GM19395 (cell line): ENCODE measurements at regions not wholly inside any gene's neighbourhood (a gene's known extent, or its start where the extent isn't known, plus 50 kb on each side); places are given as distances from the start of the nearest gene placed in this dataset.

ENCODE experiments used
- ATAC-seq: cut with Tn5 transposase; IDR thresholded peaks from one replicate; pipeline ENCODE4 v1.9.1; 2021; ENCODE audit warnings: mild to moderate bottlenecking, moderate library complexity; ENCODE audit not compliant: unreplicated experiment

- no peak for ATAC-seq
These were observed 183.9 kb upstream of the GHITM start for GRCh38 chr10:83955406-83955805.

- no peak for ATAC-seq
These were observed 182.0 kb upstream of the GHITM start for GRCh38 chr10:83957168-83957947.

- ATAC-seq = no peak
These were observed 180.0 kb upstream of the GHITM start for GRCh38 chr10:83959328-83959727.

GRCh38 chr10:83960125-83960524 lies 179.2 kb upstream of the GHITM start:
- ATAC-seq = no peak

DNA sequence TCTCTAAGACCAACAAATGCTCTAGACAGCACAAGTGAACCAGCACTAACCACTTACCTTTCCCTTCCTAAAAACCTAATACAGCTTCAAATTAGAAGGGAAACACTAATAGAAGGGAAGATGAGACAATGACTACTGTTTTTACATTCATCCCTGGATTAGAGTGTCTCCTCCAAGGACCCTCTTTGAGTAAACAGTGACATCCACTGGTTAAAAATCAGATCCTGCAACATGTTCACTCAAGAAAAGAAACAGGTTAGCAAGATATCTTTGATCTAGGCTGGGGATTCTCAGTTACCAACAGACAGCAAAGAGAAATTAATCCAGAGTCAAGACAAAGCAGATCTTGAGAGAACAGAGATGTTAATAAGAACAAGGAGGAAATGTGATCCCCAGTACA lies 177.7 kb upstream of the GHITM start:
- no peak for ATAC-seq

GRCh38 chr10:83963446-83963845 lies 175.9 kb upstream of the GHITM start:
- ATAC-seq = no peak

DNA sequence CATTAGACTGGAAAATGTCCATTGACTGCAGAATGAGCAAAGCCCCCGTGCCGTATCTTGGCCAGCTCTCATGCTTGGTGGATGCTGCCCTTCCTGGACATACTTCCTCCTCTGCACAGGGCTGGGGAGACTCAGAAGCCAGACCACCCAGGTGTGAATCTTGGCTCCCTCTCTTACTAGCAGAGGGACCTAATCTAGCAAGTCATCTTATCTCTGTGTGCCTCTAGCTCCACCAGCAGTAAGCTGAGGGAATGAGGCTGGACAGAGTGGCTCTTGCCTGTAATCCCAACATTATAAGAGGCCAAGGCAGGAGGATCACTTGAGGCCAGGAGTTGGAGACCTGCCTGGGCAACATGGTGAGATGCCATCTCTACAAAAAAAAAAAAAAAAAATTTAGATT lies 173.8 kb upstream of the GHITM start:
- no peak for ATAC-seq

GRCh38 chr10:83968052-83968451 lies 171.3 kb upstream of the GHITM start:
- no peak for ATAC-seq

- ATAC-seq = no peak
These were observed 160.5 kb upstream of the GHITM start for GRCh38 chr10:83978681-83979383.

GRCh38 chr10:83982812-83983211 lies 156.5 kb upstream of the GHITM start:
- no peak for ATAC-seq

- no peak for ATAC-seq
These were observed 155.6 kb upstream of the GHITM start for GRCh38 chr10:83983578-83984255.

- no peak for ATAC-seq
These were observed 155.1 kb upstream of the GHITM start for GRCh38 chr10:83984256-83984640.

DNA sequence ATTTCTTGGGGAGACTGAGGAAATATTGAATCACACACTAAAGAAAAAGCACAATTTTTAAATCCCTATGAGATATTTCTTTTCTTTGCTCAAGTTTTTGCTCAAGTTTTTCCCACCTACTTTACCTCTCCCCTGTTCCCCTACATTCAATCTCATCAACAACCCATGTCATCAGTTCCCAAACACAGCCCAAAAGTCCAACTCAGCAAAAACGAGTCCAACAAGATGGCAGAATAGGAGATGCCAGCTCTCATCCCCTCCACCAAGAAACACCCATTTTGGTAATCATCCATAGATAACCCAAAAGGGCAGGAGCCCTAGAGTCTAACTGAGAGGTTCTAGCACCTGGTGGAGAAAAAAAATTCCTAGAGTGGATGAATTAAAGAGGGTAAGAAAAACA lies 152.5 kb upstream of the GHITM start:
- no peak for ATAC-seq

DNA sequence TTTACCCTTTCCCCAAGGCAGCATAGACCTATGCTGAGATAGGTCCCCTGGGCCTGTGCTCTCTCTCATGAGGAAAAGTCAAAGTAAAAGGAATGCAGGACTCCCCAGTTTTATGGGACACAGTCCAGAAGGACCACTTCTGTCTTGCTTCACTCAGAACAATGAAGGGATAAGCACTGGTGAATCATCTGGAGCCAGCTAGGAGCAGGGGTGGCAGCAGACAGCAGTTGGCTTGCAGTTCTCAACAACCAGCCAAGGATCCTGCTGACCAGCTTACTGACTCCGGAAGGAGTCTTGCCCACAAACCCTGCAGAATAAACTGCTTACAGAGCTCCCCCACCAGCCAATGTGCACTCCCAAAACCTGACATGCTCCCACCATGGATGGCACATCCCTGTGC lies 152.1 kb upstream of the GHITM start:
- no peak for ATAC-seq

DNA sequence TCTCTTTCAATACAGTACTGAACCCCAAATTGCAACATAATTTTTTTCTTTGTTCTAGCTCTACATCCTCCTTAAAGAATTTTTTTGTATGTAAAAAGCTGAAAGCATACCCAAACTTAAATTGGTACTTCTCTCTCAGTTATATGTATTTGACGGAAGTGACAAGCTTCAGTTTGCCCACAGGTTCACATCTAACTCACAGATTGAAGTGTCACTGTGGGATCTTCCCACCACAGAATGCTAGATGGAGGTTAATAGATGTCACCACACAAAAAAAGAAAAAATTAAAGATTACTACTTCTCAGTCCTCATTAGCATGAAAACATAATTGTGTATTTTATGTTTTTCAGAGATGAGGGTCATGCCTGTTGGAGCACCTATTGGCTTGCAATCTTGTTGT lies 150.9 kb upstream of the GHITM start:
- ATAC-seq = no peak

GRCh38 chr10:83990126-83990525 lies 149.2 kb upstream of the GHITM start:
- ATAC-seq = peak; percentile 95

DNA sequence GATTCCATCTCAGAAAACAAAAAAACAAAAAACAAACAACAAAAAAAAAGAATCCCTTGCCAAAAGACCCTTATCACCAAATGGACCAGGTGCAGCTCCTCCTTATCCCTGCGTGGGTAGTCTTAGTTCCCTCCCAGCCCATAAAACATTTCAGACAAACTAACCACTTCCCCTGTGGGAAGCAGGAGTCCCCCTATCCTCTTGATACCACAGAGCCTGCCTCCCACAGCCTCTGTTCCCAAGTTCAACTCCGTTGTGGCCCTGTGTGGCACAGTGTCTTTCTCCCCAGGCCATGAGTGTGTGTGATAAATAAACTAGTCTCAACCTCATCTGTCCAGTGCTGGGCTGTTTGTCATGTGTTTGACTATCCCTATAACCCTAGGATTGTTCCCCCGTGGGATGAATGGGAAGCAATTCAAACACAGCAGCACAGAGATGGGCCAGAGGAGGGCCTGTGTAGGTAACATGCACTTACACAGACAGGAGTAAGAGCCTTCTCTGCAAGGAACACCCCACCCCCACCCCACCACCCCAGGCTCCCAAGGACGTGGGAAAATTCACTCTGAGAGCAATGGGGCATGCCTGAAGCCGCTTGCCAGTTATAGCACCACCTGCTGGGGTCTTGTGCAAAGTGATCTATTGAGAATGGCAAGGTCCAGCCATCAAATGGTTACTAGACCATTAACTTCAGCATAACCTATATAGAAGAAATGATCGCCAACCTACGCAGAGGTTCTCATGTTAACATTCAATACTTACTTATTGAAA lies 147.1 kb upstream of the GHITM start:
- peak; percentile 37 for ATAC-seq

DNA sequence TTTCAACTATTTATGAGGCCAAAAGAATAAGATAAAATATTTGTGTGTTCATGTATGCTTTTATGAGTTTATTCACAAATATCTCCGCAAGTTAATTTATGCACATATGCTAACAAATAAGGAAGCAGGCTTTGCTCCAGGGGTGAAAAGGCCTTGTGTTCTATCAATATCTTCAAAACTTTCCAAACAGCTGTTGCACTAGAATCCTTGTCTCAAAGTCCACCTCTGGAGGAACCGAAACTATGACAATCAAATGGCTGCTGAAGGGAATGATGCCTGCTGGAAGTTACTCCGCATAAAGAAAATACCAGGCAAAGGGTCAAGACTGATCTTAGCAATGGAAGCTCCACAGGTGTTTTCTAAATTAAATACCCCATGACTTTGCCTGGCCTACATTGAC lies 145.0 kb upstream of the GHITM start:
- no peak for ATAC-seq

DNA sequence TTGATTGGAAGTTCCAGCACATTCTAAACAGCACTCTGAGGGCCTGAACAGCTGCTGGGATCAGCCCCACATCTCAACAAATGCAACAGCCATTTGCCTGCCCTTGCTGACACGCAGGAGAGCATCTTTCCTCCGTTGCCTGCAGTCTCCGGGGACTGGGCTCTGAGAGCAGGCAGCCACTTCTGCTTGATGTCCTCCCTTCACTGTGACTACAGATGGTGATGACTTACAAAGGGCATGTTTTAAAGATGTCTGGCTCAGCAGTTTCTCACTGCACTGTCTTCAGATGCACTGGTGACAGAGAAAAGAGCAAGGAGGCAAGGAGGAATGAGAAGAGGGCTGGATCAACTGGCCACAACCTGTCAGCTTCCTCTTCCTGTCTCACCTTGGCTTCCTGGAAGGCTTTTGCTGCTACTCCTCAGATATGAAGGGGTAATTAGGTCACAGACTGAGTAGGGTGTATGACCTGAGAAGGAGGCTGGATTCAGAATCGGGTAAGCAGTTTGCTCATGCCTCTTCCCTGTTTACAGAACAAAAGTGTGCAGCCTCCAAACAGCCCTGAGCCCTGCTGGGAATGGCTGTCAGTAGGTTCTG lies 143.5 kb upstream of the GHITM start:
- no peak for ATAC-seq

DNA sequence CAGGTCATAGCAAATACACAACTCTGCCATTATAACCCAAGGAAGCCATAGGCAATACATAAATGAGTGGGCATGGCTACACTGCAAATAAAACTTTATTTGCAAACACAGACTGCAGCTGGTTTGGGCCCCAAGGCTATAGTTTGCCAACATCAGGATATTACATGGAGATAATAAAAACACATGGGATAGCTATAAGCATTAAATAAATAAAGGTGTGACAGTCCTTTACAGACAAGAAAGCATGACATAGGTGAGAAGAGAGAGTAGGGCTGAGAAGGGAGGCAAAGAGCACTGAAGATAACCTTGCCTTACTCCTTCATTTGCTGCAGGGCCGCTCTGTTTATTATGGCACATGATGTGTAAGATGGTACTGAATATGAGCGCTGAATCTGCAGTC lies 135.1 kb upstream of the GHITM start:
- ATAC-seq = no peak

- no peak for ATAC-seq
These were observed 133.9 kb upstream of the GHITM start for GRCh38 chr10:84005403-84005802.
